ENCODE measurements at regions not wholly inside any gene's neighbourhood (a gene's known extent, or its start where the extent isn't known, plus 50 kb on each side); places are given as distances from the start of the nearest gene placed in this dataset.

DNA sequence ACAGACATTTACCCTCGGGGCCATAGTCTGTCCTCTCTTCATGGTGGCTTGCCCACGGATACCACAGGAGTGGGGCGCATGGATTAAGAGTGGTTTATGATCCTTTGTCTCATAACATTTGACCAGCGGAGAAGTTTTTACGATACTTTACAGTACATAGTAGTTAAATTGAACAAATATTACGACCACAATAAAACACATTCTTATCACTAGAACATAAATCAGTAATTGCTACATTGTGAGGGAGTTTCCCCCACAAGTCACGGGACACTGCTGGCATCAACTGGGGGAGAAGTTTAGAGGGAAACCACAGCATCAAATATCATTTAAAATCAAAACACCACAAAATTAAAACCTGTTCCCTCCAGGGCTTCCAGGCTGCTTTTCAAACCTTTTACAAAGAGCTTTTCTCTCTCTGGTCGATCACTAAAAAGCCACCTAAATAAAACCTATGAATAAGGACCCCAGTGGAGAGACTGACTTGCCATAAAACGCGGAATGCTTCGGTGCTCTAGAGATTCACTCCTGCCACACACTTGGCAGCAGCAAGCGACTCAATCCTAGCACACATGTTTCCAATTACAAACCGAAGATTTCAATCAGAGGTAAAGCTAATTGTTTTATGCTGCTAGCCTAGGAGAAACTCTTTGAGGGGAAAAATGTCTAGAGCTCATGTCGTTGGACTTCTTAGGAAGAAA, 173.7 kb upstream of the HNRNPA3 start:
- DNase-seq, result no peak

DNA sequence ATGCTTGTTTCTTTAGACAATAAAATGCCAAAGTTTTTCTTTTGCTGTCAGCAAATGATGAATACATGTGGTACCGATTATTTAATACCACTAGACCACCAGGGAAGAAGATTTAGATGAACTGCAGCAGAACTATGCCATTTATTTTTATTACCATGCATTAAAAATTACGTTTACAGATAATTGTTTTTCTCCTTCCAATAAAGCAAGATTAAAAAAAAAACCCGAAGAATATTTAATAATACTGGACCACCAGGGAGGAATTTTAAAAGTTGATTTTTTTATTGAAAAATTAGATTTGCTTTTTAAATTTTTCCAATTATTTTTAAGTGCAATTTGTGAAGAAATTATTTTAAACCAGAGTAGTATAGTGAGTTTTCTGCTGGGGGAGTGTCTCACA, 170.3 kb upstream of the HNRNPA3 start:
- DNase-seq, result no peak

GRCh38 chr2:177044671-177045070, 167.9 kb upstream of the HNRNPA3 start:
- no peak for DNase-seq

DNA sequence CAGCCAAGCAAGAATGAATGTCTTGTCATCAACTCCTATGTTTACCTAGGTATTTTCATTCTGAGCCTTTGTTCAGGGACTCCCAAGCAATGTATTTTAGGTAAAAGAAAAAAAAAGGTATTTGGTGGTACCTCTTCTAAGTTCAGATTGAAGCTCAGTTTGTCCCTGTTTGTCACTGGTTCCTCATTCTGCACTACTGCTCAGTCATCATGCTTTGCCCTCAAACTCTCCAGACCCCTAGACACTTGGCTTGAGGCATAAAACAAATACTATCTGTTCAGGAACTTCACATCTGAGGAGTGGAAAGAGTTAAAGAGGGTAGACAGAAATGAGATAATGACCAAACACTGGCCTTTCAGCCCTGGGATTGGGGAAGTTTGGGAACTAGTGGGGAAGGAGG, 163.6 kb upstream of the HNRNPA3 start:
- DNase-seq, result no peak

GRCh38 chr2:177051278-177051677, 161.3 kb upstream of the HNRNPA3 start:
- DNase-seq, result no peak

DNA sequence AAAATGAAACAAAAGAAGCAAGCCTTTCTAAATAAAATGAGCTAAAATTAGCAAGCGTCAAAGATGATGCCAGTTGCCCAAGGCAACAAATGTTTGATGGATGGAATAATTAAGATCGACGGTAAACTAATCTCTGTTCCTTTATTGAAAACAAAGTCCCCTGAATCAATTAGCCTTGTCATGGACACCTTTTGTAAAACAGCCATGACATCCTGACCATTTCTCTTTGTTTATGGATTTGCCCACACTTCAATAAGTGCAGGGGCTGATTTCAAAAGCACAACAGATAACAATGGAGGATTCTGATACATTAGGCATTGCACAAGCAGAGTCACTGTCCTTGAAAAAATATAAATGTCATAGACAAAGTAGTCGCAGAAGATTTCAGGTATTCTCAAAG, 160.1 kb upstream of the HNRNPA3 start:
- no peak for DNase-seq

DNA sequence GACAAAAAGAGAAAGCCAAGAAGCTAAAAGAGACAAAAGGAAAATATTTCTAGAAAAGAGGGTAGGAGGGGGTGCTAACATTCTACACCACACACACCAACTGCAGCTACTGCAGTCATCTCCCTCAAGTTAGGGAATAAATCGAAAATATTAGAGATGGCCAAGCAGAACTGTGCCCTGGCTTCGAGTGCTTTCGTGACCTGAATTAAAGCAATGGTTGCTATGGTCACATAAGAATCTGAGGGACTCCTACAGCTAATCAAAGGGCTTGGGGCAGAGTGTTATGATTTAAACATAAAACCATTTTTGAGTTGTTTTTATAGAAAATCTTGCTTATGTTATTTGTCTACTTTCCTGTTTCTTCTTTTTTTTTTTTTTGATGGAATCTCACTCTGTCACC, 159.6 kb upstream of the HNRNPA3 start:
- DNase-seq, result no peak

GRCh38 chr2:177053716-177054115, 158.9 kb upstream of the HNRNPA3 start:
- no peak for DNase-seq

- DNase-seq, result no peak
Measured at GRCh38 chr2:177056481-177056929, 156.1 kb upstream of the HNRNPA3 start.

GRCh38 chr2:177058747-177059146, 153.8 kb upstream of the HNRNPA3 start:
- DNase-seq, result no peak

DNA sequence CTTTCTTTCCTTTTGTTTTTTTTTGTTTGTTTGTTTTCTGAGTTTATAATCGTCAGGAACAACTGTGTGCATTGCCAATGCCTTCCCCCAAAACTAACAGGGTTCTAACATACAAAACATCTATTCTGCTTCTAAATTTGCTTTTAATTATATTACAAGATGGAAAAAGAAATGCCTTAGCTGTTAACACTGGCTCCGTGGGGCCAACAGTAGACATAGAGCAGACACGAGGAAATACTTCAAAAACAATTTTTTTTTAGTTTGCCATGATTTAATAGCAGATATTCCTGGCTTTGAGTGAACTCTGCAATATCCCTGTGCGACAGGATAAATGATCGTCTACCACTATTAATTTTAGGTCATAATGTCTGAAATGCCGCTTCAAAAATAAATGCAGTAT, 153.3 kb upstream of the HNRNPA3 start:
- no peak for DNase-seq

GRCh38 chr2:177063331-177063730, 149.3 kb upstream of the HNRNPA3 start:
- no peak for DNase-seq

DNA sequence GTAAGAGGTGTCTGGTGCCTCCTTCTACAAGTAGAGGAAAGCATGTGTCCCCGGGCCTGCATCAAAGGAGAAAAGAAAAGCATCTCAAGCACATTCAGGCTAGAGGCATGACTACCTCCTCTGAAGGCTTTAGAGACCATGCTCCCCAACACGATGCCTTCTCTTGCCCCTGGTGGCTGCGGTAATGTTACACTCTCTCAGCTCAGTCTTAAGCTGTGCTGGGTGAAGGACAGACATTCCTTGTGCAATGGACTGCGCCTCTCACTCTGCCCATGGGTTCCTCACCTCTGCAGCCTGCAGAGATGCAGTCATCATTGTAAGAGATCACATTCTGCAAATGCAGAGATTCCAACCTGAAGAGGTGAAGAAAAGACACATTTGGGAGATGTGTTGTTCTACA, 148.2 kb upstream of the HNRNPA3 start:
- DNase-seq, result no peak

DNA sequence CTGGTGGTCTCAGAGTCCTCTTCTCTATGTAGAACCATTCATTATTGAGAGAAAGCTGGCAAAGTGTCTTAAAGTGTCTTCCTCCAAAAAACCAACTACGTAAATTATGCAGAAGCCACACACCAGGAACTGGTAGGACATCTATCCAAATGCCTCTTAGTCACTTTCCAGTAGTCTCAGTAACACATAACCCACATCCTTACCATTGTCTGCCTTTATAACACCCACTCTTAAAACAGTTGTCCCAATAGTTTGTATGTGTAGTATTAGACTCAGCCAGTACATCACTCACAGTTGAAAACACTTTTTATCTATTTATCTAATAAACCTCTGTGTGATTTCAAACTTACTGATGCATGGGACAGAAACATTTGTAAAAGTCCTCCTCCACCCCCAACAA, 143.6 kb upstream of the HNRNPA3 start:
- no peak for DNase-seq

DNA sequence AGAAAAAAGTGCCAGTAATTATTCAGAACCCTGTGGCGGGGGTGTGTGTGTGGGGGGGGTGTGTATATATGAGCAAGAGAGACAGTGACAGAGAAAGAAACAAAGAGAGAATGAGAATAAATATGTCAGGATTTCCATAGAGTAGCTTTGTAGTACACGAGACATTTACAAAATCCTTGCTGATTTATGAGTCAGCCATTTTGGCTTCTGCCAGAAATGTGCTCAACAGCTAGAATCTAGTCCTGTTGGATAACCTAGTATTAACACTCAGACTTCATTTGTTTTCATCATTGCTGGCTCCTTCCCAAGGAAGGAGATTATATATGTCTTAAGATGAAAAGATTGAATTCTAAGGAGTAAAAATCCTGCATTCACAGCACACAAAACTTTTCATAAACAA, 140.5 kb upstream of the HNRNPA3 start:
- no peak for DNase-seq

DNA sequence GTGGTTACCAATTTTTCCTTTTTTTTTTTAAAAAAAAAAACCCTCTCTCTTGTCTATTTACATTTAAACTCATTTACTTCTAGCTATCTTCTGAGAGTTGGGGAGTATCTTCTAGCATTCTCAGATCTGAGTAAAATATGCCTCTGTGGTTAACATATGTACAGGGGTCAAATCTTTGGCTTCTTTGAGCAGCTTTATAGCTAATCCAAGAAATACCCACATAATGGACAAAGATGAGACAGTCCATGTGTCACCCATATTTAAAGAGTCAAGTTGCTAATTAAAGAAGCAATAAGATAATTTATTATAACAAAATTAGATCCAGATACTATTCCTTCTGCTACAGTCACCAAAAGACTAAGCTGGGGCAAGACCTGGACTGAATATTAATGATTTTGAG, 139.0 kb upstream of the HNRNPA3 start:
- DNase-seq, result no peak

- DNase-seq, result no peak
Measured at GRCh38 chr2:177074099-177074710, 138.4 kb upstream of the HNRNPA3 start.

DNA sequence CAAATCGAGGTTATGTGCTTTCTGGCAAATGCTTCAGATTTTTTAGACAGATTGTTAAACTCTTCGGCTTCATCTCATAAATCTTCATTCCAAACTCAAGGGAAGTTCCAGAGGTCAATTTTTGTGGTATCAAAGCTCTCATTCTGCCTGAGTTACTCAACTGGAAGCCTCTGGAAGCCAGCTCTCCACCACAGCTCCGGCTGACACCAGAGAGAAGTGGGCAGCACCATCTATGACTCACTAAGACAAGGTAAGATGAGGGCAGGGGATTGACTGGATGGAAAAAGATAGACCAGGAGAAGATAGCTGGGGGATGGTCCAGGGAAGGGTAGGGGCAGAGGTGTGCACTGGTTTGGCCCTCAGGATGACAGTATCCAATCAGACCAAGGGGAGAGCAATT, 137.3 kb upstream of the HNRNPA3 start:
- no peak for DNase-seq

DNA sequence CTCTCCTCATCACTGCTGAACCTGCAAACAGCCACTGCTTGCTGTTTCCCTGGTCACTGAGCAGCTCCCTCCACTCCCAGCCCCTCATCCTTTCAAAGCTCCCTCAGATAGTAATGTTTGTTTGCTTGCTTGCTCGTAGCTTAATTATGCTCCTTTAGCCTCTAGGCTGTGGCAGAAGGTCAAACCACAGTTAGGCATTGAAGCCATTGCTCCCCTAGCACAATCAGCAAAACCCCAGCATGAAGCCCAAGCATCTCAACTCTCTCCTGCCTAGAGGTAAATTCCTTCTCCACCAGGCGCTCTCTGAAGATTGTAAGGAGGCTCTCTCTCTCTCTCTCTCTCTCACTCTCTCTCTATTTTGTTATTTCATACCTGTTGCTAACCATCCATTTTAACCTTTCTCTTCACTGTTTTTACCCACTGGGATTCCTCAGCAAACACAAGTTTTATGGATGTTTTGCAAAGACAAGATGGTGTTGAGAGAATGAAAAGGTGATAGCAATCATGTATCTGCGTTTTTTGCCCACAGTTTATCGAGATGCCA, 135.9 kb upstream of the HNRNPA3 start:
- no peak for DNase-seq

- no peak for DNase-seq
Measured at GRCh38 chr2:177077778-177078177, 134.8 kb upstream of the HNRNPA3 start.

- DNase-seq, result no peak
Measured at GRCh38 chr2:177078416-177078815, 134.2 kb upstream of the HNRNPA3 start.

DNA sequence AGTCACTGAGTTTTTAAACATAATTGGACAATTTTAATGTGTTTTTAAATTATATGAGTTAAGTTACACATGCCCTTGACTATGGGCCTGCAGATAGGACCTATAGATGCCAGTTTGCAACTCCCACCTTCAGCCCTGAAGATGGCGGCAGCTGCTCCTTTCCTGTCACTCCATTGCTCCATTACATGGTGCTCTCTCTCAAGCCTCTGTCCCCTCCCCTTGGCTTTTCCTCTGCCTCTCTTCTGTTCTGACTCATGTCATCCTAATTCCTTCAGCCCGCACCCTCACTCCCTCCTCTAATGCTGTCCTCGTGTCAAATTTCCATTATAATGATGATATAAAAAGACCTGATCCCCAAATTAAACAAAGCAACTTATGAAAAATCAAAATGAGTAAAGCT, 133.7 kb upstream of the HNRNPA3 start:
- no peak for DNase-seq

GRCh38 chr2:177080746-177081284, 131.8 kb upstream of the HNRNPA3 start:
- no peak for DNase-seq

DNA sequence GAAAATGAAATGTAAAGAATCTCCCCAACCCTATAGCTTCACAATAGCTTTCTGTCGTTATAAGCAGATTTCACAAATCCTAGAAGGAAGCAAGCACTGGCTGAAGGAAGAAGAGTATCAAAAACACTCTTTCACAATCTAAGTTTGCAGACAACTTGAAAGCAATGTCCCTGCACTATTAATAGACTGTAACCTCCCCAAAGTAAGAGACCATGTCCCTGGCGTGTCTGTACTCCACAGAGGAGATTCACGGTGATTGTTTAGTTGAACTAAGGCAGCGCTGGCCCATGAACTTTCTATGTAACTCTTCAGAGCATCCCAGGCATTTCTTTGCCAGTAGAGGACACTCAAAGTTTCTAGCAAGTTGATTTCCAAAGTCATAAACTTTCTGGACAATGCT, 128.0 kb upstream of the HNRNPA3 start:
- no peak for DNase-seq
